Bronchial epithelial cell (primary cell): ENCODE measurements at regions not wholly inside any gene's neighbourhood (a gene's known extent, or its start where the extent isn't known, plus 50 kb on each side); places are given as distances from the start of the nearest gene placed in this dataset.

Experiments
- DNase-seq: peaks from one replicate; pipeline ENCODE4 v3.0.0-alpha.2; 2010; ENCODE audit warnings: low read depth
- FAIRE-seq: peaks from 2 replicates; lab custom pipeline; 2011; peaks lifted over from hg19 to GRCh38; lab: Jason Lieb, UNC
- H3K27me3 ChIP-seq: 2 replicates; pipeline ENCODE4 v1.5.1; 2011; ENCODE audit warnings: low read length; ENCODE audit not compliant: control insufficient read depth, insufficient read depth
- H3K36me3 ChIP-seq: 2 replicates; pipeline ENCODE4 v1.5.1; 2011; ENCODE audit warnings: low read length; ENCODE audit not compliant: control insufficient read depth, insufficient read depth
- H3K4me3 ChIP-seq: 2 replicates; pipeline ENCODE4 v1.5.1; 2011; ENCODE audit warnings: mild to moderate bottlenecking, low read depth, low read length, control low read depth
- CTCF ChIP-seq: IDR thresholded peaks from 2 replicates; pipeline ENCODE4 v1.5.1; 2011; ENCODE audit warnings: mild to moderate bottlenecking, moderate library complexity, low read length, control low read depth, inconsistent platforms; ENCODE audit not compliant: insufficient read depth, severe bottlenecking

GRCh38 chr15:62883938-62884479 is 158.5 kb upstream of the TPM1 start:
- FAIRE-seq (no peak), DNase-seq (no peak)
- Histone ChIP-seq H3K36me3 (no peaks in the 10 kb centered on the region), H3K27me3 (no peaks in the 10 kb centered on the region), H3K4me3 (no peak overlapping the region)
- TF ChIP-seq CTCF: no peak

- FAIRE-seq (no peak), DNase-seq (no peak)
- H3K36me3 ChIP-seq: no peaks in the 10 kb centered on the region
- H3K4me3 ChIP-seq: no peak overlapping the region
- H3K27me3 ChIP-seq: no peaks in the 10 kb centered on the region
- TF ChIP-seq CTCF: no peak
Measured at GRCh38 chr15:62886431-62887071, 156.0 kb upstream of the TPM1 start.

- Histone ChIP-seq H3K27me3 (no peaks in the 10 kb centered on the region), H3K4me3 (no peak overlapping the region), H3K36me3 (no peaks in the 10 kb centered on the region)
- no peak for DNase-seq
- TF ChIP-seq CTCF: no peak
- FAIRE-seq: no peak
Measured at GRCh38 chr15:62887113-62887570, 155.4 kb upstream of the TPM1 start.

- TF ChIP-seq CTCF: no peak
- peak; percentile 79 for DNase-seq
- Histone ChIP-seq H3K27me3 (no peaks in the 10 kb centered on the region), H3K36me3 (no peaks in the 10 kb centered on the region), H3K4me3 (no peak overlapping the region)
- peak; percentile 40 for FAIRE-seq
Measured at GRCh38 chr15:62888623-62889022, 153.9 kb upstream of the TPM1 start.

GRCh38 chr15:62889141-62889661 is 153.3 kb upstream of the TPM1 start:
- TF ChIP-seq CTCF: no peak
- no peaks in the 10 kb centered on the region for H3K36me3 ChIP-seq
- H3K27me3 ChIP-seq: no peaks in the 10 kb centered on the region
- DNase-seq (no peak), FAIRE-seq (no peak)
- H3K4me3 ChIP-seq: no peak overlapping the region
